RPMI8226 (cell line): ENCODE measurements at regions not wholly inside any gene's neighbourhood (a gene's known extent, or its start where the extent isn't known, plus 50 kb on each side); places are given as distances from the start of the nearest gene placed in this dataset.
A peak's percentile ranks its signal among the peaks of the same experiment; 100 is the strongest.

Source experiments
- DNase-seq: peaks from one replicate; pipeline ENCODE4 v3.0.0-alpha.2; 2015

- no peak for DNase-seq
These were observed 53.1 kb upstream of the BCO1 start for GRCh38 chr16:81185416-81185815.

GRCh38 chr16:81181013-81181720 lies 57.3 kb upstream of the BCO1 start:
- no peak for DNase-seq

GRCh38 chr16:81180578-81180977 lies 57.9 kb upstream of the BCO1 start:
- no peak for DNase-seq

GRCh38 chr16:81179219-81179618 lies 59.3 kb upstream of the BCO1 start:
- DNase-seq: peak; percentile 21

- no peak for DNase-seq
These were observed 63.1 kb upstream of the BCO1 start for GRCh38 chr16:81175325-81175891.

GRCh38 chr16:81174644-81175324 lies 63.7 kb upstream of the BCO1 start:
- no peak for DNase-seq

- DNase-seq: no peak
These were observed 65.5 kb upstream of the BCO1 start for GRCh38 chr16:81172769-81173658.

- peak; percentile 21 for DNase-seq
These were observed 67.7 kb upstream of the BCO1 start for GRCh38 chr16:81170824-81171223.

GRCh38 chr16:81168406-81168805 lies 70.1 kb upstream of the BCO1 start:
- no peak for DNase-seq

GRCh38 chr16:81167851-81168250 lies 70.6 kb upstream of the BCO1 start:
- no peak for DNase-seq

GRCh38 chr16:81166417-81167300 lies 70.5 kb upstream of the GCSH start:
- no peak for DNase-seq

GRCh38 chr16:81165411-81166097 lies 69.4 kb upstream of the GCSH start:
- DNase-seq: no peak

GRCh38 chr16:81164958-81165357 lies 68.8 kb upstream of the GCSH start:
- DNase-seq: no peak

- no peak for DNase-seq
These were observed 68.3 kb upstream of the GCSH start for GRCh38 chr16:81164481-81164880.

- peak; percentile 15 for DNase-seq
These were observed 67.5 kb upstream of the GCSH start for GRCh38 chr16:81163671-81164070.

- DNase-seq: no peak
These were observed 62.8 kb upstream of the GCSH start for GRCh38 chr16:81158964-81159363.

- DNase-seq: no peak
These were observed 59.6 kb upstream of the GCSH start for GRCh38 chr16:81155769-81156168.

- no peak for DNase-seq
These were observed 55.6 kb upstream of the GCSH start for GRCh38 chr16:81151648-81152310.

- no peak for DNase-seq
These were observed 53.4 kb upstream of the GCSH start for GRCh38 chr16:81149614-81150013.

- DNase-seq: no peak
These were observed 52.1 kb upstream of the GCSH start for GRCh38 chr16:81148277-81148676.
